ENCODE measurements at regions not wholly inside any gene's neighbourhood (a gene's known extent, or its start where the extent isn't known, plus 50 kb on each side); places are given as distances from the start of the nearest gene placed in this dataset.

DNA sequence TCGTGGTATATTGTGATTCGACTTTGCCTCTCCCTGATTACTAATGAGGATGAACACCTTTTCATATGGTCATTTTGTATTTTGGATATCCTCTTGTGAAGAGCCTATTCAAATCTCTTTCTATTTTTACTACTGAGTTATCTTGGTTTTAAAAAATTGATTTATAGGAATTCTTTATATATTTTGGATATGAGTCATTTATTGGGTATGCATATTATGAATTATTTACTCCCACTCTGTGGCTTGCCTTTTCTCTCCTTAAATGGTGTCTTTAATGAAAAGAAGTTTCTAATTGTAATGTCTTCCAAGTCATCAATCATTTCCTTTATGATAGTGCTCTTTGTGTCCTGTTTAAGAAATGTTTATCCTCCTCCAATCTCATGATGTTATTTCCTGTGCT lies 191.5 kb upstream of the DPH6 start (continued):
- TF ChIP-seq, protein P1, sequence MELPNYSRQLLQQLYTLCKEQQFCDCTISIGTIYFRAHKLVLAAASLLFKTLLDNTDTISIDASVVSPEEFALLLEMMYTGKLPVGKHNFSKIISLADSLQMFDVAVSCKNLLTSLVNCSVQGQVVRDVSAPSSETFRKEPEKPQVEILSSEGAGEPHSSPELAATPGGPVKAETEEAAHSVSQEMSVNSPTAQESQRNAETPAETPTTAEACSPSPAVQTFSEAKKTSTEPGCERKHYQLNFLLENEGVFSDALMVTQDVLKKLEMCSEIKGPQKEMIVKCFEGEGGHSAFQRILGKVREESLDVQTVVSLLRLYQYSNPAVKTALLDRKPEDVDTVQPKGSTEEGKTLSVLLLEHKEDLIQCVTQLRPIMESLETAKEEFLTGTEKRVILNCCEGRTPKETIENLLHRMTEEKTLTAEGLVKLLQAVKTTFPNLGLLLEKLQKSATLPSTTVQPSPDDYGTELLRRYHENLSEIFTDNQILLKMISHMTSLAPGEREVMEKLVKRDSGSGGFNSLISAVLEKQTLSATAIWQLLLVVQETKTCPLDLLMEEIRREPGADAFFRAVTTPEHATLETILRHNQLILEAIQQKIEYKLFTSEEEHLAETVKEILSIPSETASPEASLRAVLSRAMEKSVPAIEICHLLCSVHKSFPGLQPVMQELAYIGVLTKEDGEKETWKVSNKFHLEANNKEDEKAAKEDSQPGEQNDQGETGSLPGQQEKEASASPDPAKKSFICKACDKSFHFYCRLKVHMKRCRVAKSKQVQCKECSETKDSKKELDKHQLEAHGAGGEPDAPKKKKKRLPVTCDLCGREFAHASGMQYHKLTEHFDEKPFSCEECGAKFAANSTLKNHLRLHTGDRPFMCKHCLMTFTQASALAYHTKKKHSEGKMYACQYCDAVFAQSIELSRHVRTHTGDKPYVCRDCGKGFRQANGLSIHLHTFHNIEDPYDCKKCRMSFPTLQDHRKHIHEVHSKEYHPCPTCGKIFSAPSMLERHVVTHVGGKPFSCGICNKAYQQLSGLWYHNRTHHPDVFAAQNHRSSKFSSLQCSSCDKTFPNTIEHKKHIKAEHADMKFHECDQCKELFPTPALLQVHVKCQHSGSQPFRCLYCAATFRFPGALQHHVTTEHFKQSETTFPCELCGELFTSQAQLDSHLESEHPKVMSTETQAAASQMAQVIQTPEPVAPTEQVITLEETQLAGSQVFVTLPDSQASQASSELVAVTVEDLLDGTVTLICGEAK (IDR thresholded peaks at IDR 0.05): no peak
- TF ChIP-seq, protein P1 (CRISPR knock-in tag; IDR thresholded peaks at IDR 0.05): no peak
- TF ChIP-seq ZNF446 (CRISPR knock-in tag; IDR thresholded peaks at IDR 0.05): no peak
- TF ChIP-seq TCF7 (IDR thresholded peaks at IDR 0.05; ENCODE audit: low read depth): no peak
- no peak for TF ChIP-seq ZNF550 (CRISPR knock-in tag; IDR thresholded peaks at IDR 0.05; ENCODE audit: borderline replicate concordance)
- TF ChIP-seq TGIF2 (CRISPR knock-in tag; IDR thresholded peaks at IDR 0.05): no peak

Measured in HepG2 (cell line).